SK-N-SH treated with all-trans-retinoic acid at 6 μM for 48 hours (cell line): ENCODE measurements at regions not wholly inside any gene's neighbourhood (a gene's known extent, or its start where the extent isn't known, plus 50 kb on each side); places are given as distances from the start of the nearest gene placed in this dataset.

ENCODE experiments used
- GLIS3 ChIP-seq: fragments of 250-450 bp; sonication (Bioruptor Pico); IDR thresholded peaks from 2 replicates; pipeline ENCODE4 v1.5.0; 2020; ENCODE audit warnings: mild to moderate bottlenecking, moderate library complexity
- ZFP30 ChIP-seq: fragments of 450-650 bp; formaldehyde crosslinking; IDR thresholded peaks from 2 replicates; pipeline ENCODE4 v1.5.0; 2022; ENCODE audit warnings: mild to moderate bottlenecking, moderate library complexity
- ZNF8 ChIP-seq: fragments of 450-650 bp; formaldehyde crosslinking; IDR thresholded peaks from 2 replicates; pipeline ENCODE4 v1.5.0; 2020; ENCODE audit warnings: mild to moderate bottlenecking, moderate library complexity

GRCh38 chr18:37702841-37703240 lies 137.2 kb upstream of the CELF4 start:
- TF ChIP-seq GLIS3 (no peak), ZNF8 (CRISPR knock-in tag) (no peak), ZFP30 (CRISPR knock-in tag) (no peak)
